Uterus (tissue), 3 donors: ENCODE measurements at regions not wholly inside any gene's neighbourhood (a gene's known extent, or its start where the extent isn't known, plus 50 kb on each side); places are given as distances from the start of the nearest gene placed in this dataset.

ENCODE experiments used
- DNase-seq, 2 donors: peaks; one replicate each; pipeline ENCODE4 v3.0.0-alpha.2; 2019 to 2020
- H3K27ac ChIP-seq, 2 donors: fragments of 200-600 bp; sonication (generic); 1 replicate in 1 of 2; 2 replicates in 1 of 2; pipeline ENCODE4 v1.5.1; 2016 to 2018
- H3K27me3 ChIP-seq, 2 donors: fragments of 200-600 bp; sonication (generic); one replicate each; pipeline ENCODE4 v1.5.1; 2018 to 2019; ENCODE audit warnings: control low read depth in 1 of 2
- H3K36me3 ChIP-seq, 2 donors: fragments of 200-600 bp; sonication (generic); one replicate each; pipeline ENCODE4 v1.5.1; 2019; ENCODE audit warnings: control low read depth in 1 of 2
- H3K4me1 ChIP-seq, 2 donors: fragments of 200-600 bp; sonication (generic); one replicate each; pipeline ENCODE4 v1.5.1; 2018 to 2019; ENCODE audit warnings: control low read depth in 1 of 2
- H3K4me3 ChIP-seq, 2 donors: fragments of 200-600 bp; sonication (generic); 1 replicate in 1 of 2; 2 replicates in 1 of 2; pipeline ENCODE4 v1.5.1; 2018 to 2019; ENCODE audit warnings: mild to moderate bottlenecking in 1 of 2
- H3K9me3 ChIP-seq, 2 donors: fragments of 200-600 bp; sonication (generic); one replicate each; pipeline ENCODE4 v1.5.1; 2019; ENCODE audit warnings: control low read depth in 1 of 2
- POLR2A ChIP-seq, 2 donors: fragments of 450-650 bp; IDR thresholded peaks; one replicate each; pipeline ENCODE4 v1.6.1; 2016; ENCODE audit warnings: antibody characterized with exemption in 2 of 2, mild to moderate bottlenecking in 1 of 2, moderate library complexity in 1 of 2
- intact Hi-C: fragments of 100-400 bp; cut with DNase I; formaldehyde crosslinking; loops from one replicate; pipeline ENCODE4 v1.15.1; 2023; ENCODE audit warnings: low total_unique reads
- TF ChIP-seq, protein P1 (sequence below), 4 experiments: fragments of 200-600 bp in 2 of 4; fragments of 450-650 bp in 2 of 4; sonication (generic) in 2 of 4; IDR thresholded peaks; one replicate each; pipeline ENCODE4 v1.5.1; 2016 to 2019; ENCODE audit warnings: antibody characterized with exemption in 4 of 4, mild to moderate bottlenecking in 2 of 4, moderate library complexity in 1 of 4
- donor health status: DM: yes; HTN: yes; CAD: no.

GRCh38 chr5:174189654-174190541 lies 144.4 kb downstream of the NSG2 start:
- TF ChIP-seq POLR2A (IDR thresholded peaks at IDR 0.05): no peak
- TF ChIP-seq, protein P1, sequence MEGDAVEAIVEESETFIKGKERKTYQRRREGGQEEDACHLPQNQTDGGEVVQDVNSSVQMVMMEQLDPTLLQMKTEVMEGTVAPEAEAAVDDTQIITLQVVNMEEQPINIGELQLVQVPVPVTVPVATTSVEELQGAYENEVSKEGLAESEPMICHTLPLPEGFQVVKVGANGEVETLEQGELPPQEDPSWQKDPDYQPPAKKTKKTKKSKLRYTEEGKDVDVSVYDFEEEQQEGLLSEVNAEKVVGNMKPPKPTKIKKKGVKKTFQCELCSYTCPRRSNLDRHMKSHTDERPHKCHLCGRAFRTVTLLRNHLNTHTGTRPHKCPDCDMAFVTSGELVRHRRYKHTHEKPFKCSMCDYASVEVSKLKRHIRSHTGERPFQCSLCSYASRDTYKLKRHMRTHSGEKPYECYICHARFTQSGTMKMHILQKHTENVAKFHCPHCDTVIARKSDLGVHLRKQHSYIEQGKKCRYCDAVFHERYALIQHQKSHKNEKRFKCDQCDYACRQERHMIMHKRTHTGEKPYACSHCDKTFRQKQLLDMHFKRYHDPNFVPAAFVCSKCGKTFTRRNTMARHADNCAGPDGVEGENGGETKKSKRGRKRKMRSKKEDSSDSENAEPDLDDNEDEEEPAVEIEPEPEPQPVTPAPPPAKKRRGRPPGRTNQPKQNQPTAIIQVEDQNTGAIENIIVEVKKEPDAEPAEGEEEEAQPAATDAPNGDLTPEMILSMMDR (IDR thresholded peaks at IDR 0.05): no peak
- no peak overlapping the region for H3K4me3 ChIP-seq
- no peaks in the 10 kb centered on the region for H3K4me1 ChIP-seq
- H3K9me3 ChIP-seq: no peaks in the 10 kb centered on the region
- H3K27ac ChIP-seq: no peak overlapping the region
- no peaks in the 10 kb centered on the region for H3K36me3 ChIP-seq
- H3K27me3 ChIP-seq: no peaks in the 10 kb centered on the region
- intact Hi-C loops: no loop called here
- DNase-seq: no peak

DNA sequence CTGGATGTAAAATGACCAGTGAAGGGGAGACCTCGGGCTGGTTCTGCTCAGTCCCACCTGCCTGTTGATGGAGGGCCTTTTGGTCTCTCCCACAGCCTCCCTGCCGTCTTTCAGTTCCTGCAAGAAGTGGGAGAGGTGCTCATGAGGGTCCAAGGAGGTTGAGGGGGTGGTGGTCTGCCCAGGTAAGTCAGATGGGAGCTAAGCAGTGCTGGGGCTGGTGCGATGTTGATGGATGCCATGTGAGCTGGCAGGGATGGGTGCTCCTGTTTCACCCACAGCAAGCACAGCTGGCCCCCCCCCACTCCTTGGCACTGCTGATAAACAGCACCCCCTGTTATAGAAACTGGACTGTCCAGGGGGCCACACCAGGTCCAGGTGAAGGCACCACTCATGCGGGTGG lies 145.6 kb downstream of the NSG2 start:
- Histone ChIP-seq H3K36me3 (no peaks in the 10 kb centered on the region), H3K4me3 (no peak overlapping the region), H3K4me1 (no peaks in the 10 kb centered on the region), H3K27me3 (no peaks in the 10 kb centered on the region), H3K27ac (no peak overlapping the region), H3K9me3 (no peaks in the 10 kb centered on the region)
- no peak for DNase-seq
- TF ChIP-seq, protein P1 (IDR thresholded peaks at IDR 0.05): no peak
- no peak for TF ChIP-seq POLR2A (IDR thresholded peaks at IDR 0.05)
- intact Hi-C loops: no loop called here

GRCh38 chr5:174191850-174192655 lies 146.5 kb downstream of the NSG2 start:
- no peaks in the 10 kb centered on the region for H3K4me1 ChIP-seq
- no peak for DNase-seq
- H3K4me3 ChIP-seq: no peak overlapping the region
- no peak overlapping the region for H3K27ac ChIP-seq
- H3K36me3 ChIP-seq: no peaks in the 10 kb centered on the region
- intact Hi-C loops: no loop called here
- no peaks in the 10 kb centered on the region for H3K9me3 ChIP-seq
- TF ChIP-seq, protein P1 (IDR thresholded peaks at IDR 0.05): no peak
- no peak for TF ChIP-seq POLR2A (IDR thresholded peaks at IDR 0.05)
- H3K27me3 ChIP-seq: no peaks in the 10 kb centered on the region

GRCh38 chr5:174192901-174193300 lies 147.4 kb downstream of the NSG2 start:
- intact Hi-C loops: no loop called here
- TF ChIP-seq POLR2A (IDR thresholded peaks at IDR 0.05): no peak
- no peaks in the 10 kb centered on the region for H3K4me1 ChIP-seq
- H3K36me3 ChIP-seq: no peaks in the 10 kb centered on the region
- no peak overlapping the region for H3K4me3 ChIP-seq
- no peaks in the 10 kb centered on the region for H3K9me3 ChIP-seq
- DNase-seq: no peak
- no peaks in the 10 kb centered on the region for H3K27me3 ChIP-seq
- no peak overlapping the region for H3K27ac ChIP-seq

- H3K9me3 ChIP-seq: no peaks in the 10 kb centered on the region
- H3K4me3 ChIP-seq: no peak overlapping the region
- intact Hi-C loops: no loop called here
- no peaks in the 10 kb centered on the region for H3K36me3 ChIP-seq
- H3K4me1 ChIP-seq: no peaks in the 10 kb centered on the region
- TF ChIP-seq, protein P1 (IDR thresholded peaks at IDR 0.05): no peak
- no peak for TF ChIP-seq POLR2A (IDR thresholded peaks at IDR 0.05)
- no peak overlapping the region for H3K27ac ChIP-seq
- H3K27me3 ChIP-seq: no peaks in the 10 kb centered on the region
- DNase-seq: no peak
These were observed 150.0 kb downstream of the NSG2 start for GRCh38 chr5:174195517-174195916.
